H1 (cell line): ENCODE measurements at regions not wholly inside any gene's neighbourhood (a gene's known extent, or its start where the extent isn't known, plus 50 kb on each side); places are given as distances from the start of the nearest gene placed in this dataset.

Experiments
- EP300 ChIP-seq, 2 experiments: IDR thresholded peaks; 1 replicate in 1 of 2; 2 replicates in 1 of 2; pipeline ENCODE4 v1.6.1; 2011 to 2012; ENCODE audit warnings: low read depth in 2 of 2, low read length in 2 of 2, mild to moderate bottlenecking in 2 of 2, borderline replicate concordance in 1 of 2, inconsistent platforms in 1 of 2, moderate library complexity in 1 of 2

DNA sequence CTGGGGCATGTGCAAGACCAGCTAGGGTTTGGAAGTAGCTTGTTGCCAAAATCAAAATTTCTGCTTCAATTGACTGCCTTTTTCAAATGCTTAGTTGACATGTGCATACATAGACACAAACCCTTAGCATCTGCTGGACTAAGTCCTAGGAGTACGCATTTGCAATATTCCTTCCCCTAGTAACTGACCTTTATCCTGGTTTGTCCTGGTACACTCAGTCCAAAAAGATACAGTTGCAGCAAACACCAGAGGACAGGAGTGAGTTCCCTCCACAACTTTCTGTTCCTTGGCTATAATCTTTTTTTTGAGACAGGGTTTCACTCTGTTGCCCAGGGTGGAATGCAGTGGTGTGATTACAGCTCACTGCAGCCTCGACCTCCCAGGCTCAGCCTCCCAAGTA is 290.2 kb upstream of the ERCC4 start (continued):
- no peak for TF ChIP-seq EP300 (IDR thresholded peaks at IDR 0.05; ENCODE audit: borderline replicate concordance in 1 of 2, low read depth in 2 of 2, low read length in 2 of 2)
